Astrocyte (in vitro differentiated cells and primary cell): ENCODE measurements at regions not wholly inside any gene's neighbourhood (a gene's known extent, or its start where the extent isn't known, plus 50 kb on each side); places are given as distances from the start of the nearest gene placed in this dataset.

ENCODE experiments used
- DNase-seq: peaks from one replicate; pipeline ENCODE4 v3.0.0-alpha.2; 2010; ENCODE audit warnings: low read depth
- FAIRE-seq: peaks from 2 replicates; lab custom pipeline; 2011; peaks lifted over from hg19 to GRCh38; lab: Jason Lieb, UNC
- H2AFZ ChIP-seq: 2 replicates; pipeline ENCODE4 v1.6.0; 2012; ENCODE audit warnings: low read depth, low read length, inconsistent platforms
- H3K27ac ChIP-seq: 2 replicates; pipeline ENCODE4 v1.5.1; 2011; ENCODE audit warnings: low read depth, low read length, inconsistent platforms
- H3K27me3 ChIP-seq: 2 replicates; pipeline ENCODE4 v1.6.0; 2011; ENCODE audit warnings: low read length, inconsistent platforms; ENCODE audit not compliant: insufficient read depth
- H3K36me3 ChIP-seq: 2 replicates; pipeline ENCODE4 v1.5.1; 2011; ENCODE audit warnings: low read length, inconsistent platforms; ENCODE audit not compliant: insufficient read depth
- H3K4me1 ChIP-seq: 2 replicates; pipeline ENCODE4 v1.5.1; 2011; ENCODE audit warnings: low read length, inconsistent platforms; ENCODE audit not compliant: insufficient read depth
- H3K4me2 ChIP-seq: 2 replicates; pipeline ENCODE4 v1.6.0; 2012; ENCODE audit warnings: low read length, inconsistent platforms
- H3K4me3 ChIP-seq: 2 replicates; pipeline ENCODE4 v1.5.1; 2011; ENCODE audit warnings: low read depth, mild to moderate bottlenecking, low read length, inconsistent platforms; ENCODE audit not compliant: insufficient read depth
- H3K79me2 ChIP-seq: 2 replicates; pipeline ENCODE4 v1.6.0; 2012; ENCODE audit warnings: mild to moderate bottlenecking, low read length, inconsistent platforms; ENCODE audit not compliant: insufficient read depth
- H3K9ac ChIP-seq: 2 replicates; pipeline ENCODE4 v1.6.0; 2012; ENCODE audit warnings: mild to moderate bottlenecking, low read length, inconsistent platforms
- H3K9me3 ChIP-seq: 2 replicates; pipeline ENCODE4 v1.5.1; 2012; ENCODE audit warnings: low read depth, mild to moderate bottlenecking, low read length, inconsistent platforms; ENCODE audit not compliant: insufficient read depth
- H4K20me1 ChIP-seq: 2 replicates; pipeline ENCODE4 v1.6.0; 2012; ENCODE audit warnings: low read length, inconsistent platforms; ENCODE audit not compliant: insufficient read depth
- H3K27ac Mint-ChIP-seq: one replicate; pipeline ENCODE4 v1.8.0; 2021; ENCODE audit warnings: mild to moderate bottlenecking, mixed read lengths; ENCODE audit not compliant: unreplicated experiment
- H3K27me3 Mint-ChIP-seq: one replicate; pipeline ENCODE4 v1.8.0; 2021; ENCODE audit warnings: low read depth, mixed read lengths; ENCODE audit not compliant: unreplicated experiment
- H3K36me3 Mint-ChIP-seq: one replicate; pipeline ENCODE4 v1.8.0; 2021; ENCODE audit warnings: low read depth, mixed read lengths; ENCODE audit not compliant: unreplicated experiment
- H3K4me1 Mint-ChIP-seq: one replicate; pipeline ENCODE4 v1.8.0; 2021; ENCODE audit warnings: low read depth, mixed read lengths; ENCODE audit not compliant: unreplicated experiment
- H3K4me3 Mint-ChIP-seq: one replicate; pipeline ENCODE4 v1.8.0; 2021; ENCODE audit warnings: mild to moderate bottlenecking, moderate library complexity, mixed read lengths; ENCODE audit not compliant: unreplicated experiment
- H3K9me3 Mint-ChIP-seq: one replicate; pipeline ENCODE4 v1.8.0; 2021; ENCODE audit warnings: mild to moderate bottlenecking, mixed read lengths; ENCODE audit not compliant: unreplicated experiment
- EZH2 ChIP-seq: IDR thresholded peaks from 2 replicates; pipeline ENCODE4 v1.6.1; 2012; ENCODE audit warnings: mild to moderate bottlenecking, low read length, inconsistent platforms; ENCODE audit not compliant: insufficient read depth
- TF ChIP-seq, protein P1 (sequence below): IDR thresholded peaks from 2 replicates; pipeline ENCODE4 v1.5.1; 2011; ENCODE audit warnings: low read depth, mild to moderate bottlenecking, inconsistent platforms, low read length, moderate library complexity; ENCODE audit not compliant: insufficient read depth

DNA sequence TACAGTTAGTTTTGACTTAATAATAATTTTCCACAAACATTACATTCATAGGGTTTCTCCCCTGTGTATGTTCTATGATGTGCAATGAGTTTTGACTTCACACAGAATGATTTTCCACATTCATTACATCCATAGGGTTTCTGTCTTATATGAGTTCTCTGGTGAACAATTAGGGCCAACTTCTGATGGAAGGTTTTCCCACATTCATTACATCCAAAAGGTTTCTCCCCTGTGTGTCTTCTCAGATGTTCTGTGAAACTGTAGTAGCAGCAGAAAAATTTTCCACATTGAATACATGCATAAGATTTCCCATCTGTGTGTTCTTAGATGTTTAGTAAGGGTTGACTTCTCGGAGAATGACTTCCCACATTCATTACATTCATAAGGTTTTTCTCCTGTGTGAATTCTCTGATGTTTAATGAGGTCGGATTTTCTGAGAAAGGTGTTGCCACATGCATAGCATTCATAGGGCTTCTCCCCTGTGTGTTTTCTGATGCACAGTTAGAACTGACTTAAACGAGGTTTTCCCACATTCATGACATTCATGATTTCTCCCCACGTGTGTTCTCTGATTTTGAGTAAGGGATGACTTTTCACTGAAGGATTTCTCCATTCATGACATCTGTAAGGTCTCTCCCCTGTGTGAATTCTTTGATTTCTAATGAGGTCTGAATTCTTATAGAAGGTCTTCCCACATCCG, 118.5 kb downstream of the ZNF33B start:
- Histone ChIP-seq H3K36me3 (no peaks in the 10 kb centered on the region), H2AFZ (no peak overlapping the region), H3K27me3 (no peaks in the 10 kb centered on the region), H3K27ac (no peak overlapping the region), H3K9me3 (peaks cover 35% of the 10 kb centered on the region), H4K20me1 (no peaks in the 10 kb centered on the region), H3K4me1 (no peaks in the 10 kb centered on the region), H3K4me3 (no peak overlapping the region), H3K79me2 (no peaks in the 10 kb centered on the region), H3K4me2 (no peak overlapping the region), H3K9ac (no peak overlapping the region)
- FAIRE-seq, result no peak
- H3K9me3 Mint-ChIP-seq, result peaks cover 56% of the 10 kb centered on the region
- peaks cover 49% of the 10 kb centered on the region for H3K36me3 Mint-ChIP-seq
- H3K27ac Mint-ChIP-seq, result no peak overlapping the region
- DNase-seq, result peak; percentile 4
- TF ChIP-seq, protein P1, sequence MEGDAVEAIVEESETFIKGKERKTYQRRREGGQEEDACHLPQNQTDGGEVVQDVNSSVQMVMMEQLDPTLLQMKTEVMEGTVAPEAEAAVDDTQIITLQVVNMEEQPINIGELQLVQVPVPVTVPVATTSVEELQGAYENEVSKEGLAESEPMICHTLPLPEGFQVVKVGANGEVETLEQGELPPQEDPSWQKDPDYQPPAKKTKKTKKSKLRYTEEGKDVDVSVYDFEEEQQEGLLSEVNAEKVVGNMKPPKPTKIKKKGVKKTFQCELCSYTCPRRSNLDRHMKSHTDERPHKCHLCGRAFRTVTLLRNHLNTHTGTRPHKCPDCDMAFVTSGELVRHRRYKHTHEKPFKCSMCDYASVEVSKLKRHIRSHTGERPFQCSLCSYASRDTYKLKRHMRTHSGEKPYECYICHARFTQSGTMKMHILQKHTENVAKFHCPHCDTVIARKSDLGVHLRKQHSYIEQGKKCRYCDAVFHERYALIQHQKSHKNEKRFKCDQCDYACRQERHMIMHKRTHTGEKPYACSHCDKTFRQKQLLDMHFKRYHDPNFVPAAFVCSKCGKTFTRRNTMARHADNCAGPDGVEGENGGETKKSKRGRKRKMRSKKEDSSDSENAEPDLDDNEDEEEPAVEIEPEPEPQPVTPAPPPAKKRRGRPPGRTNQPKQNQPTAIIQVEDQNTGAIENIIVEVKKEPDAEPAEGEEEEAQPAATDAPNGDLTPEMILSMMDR, result no peak
- TF ChIP-seq EZH2, result no peak
- no peaks in the 10 kb centered on the region for H3K4me1 Mint-ChIP-seq
- H3K27me3 Mint-ChIP-seq, result no peaks in the 10 kb centered on the region
- H3K4me3 Mint-ChIP-seq, result no peak overlapping the region

DNA sequence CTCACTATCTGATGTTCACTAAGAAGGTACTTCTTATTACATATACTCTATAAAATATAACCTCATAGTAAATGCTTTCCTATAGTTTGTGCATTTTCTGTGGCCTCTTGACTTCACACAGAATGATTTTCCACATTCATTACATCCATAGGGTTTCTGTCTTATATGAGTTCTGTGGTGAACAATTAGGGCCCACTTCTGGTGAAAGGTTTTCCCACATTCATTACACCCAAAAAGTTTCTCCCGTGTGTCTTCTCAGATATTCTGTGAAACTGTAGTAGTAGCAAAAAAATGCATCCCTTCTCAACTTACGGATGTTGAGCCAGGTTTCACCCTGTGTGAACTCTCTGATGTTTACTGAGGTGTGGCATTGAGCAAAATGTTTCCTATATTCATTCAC, 119.3 kb downstream of the ZNF33B start:
- no peak overlapping the region for H3K4me2 ChIP-seq
- H3K27me3 Mint-ChIP-seq, result no peaks in the 10 kb centered on the region
- H3K36me3 ChIP-seq, result no peaks in the 10 kb centered on the region
- TF ChIP-seq EZH2, result no peak
- TF ChIP-seq, protein P1, result no peak
- no peaks in the 10 kb centered on the region for H3K4me1 ChIP-seq
- H3K27me3 ChIP-seq, result no peaks in the 10 kb centered on the region
- H3K9ac ChIP-seq, result no peak overlapping the region
- peaks cover 45% of the 10 kb centered on the region for H3K36me3 Mint-ChIP-seq
- H2AFZ ChIP-seq, result no peak overlapping the region
- H3K9me3 Mint-ChIP-seq, result peaks cover 57% of the 10 kb centered on the region
- H3K79me2 ChIP-seq, result no peaks in the 10 kb centered on the region
- H4K20me1 ChIP-seq, result no peaks in the 10 kb centered on the region
- no peak overlapping the region for H3K4me3 ChIP-seq
- H3K9me3 ChIP-seq, result peaks cover 35% of the 10 kb centered on the region
- FAIRE-seq, result no peak
- H3K27ac Mint-ChIP-seq, result no peak overlapping the region
- no peaks in the 10 kb centered on the region for H3K4me1 Mint-ChIP-seq
- no peak for DNase-seq
- H3K27ac ChIP-seq, result no peak overlapping the region
- H3K4me3 Mint-ChIP-seq, result no peak overlapping the region

DNA sequence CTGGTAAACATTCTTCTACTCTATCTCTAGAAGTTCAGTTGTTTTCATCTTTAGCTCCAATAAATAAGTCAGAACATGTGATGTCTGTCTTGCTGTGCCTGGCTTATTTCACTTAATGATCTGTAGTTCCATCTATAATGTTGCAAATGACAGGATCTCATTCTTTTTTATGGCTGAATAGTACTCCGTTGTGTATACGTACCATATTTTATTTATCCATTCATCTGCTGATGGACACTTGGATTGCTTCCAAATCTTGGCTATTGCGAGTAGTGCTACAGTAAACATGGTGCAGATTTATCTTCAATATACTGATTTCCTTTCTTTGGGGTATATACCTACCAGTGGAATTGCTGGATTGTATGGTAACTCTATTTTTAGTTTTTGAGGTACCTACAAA, 124.4 kb downstream of the ZNF33B start:
- H3K27ac Mint-ChIP-seq, result no peak overlapping the region
- FAIRE-seq (no peak), DNase-seq (no peak)
- H3K9me3 Mint-ChIP-seq, result peaks cover 34% of the 10 kb centered on the region
- H3K79me2 ChIP-seq, result no peaks in the 10 kb centered on the region
- H3K27me3 ChIP-seq, result no peaks in the 10 kb centered on the region
- no peaks in the 10 kb centered on the region for H3K4me1 Mint-ChIP-seq
- H3K27me3 Mint-ChIP-seq, result no peaks in the 10 kb centered on the region
- H3K36me3 ChIP-seq, result no peaks in the 10 kb centered on the region
- TF ChIP-seq EZH2, result no peak
- TF ChIP-seq, protein P1, result no peak
- no peak overlapping the region for H3K9ac ChIP-seq
- H4K20me1 ChIP-seq, result no peaks in the 10 kb centered on the region
- no peak overlapping the region for H3K4me2 ChIP-seq
- H3K4me3 ChIP-seq, result no peak overlapping the region
- no peak overlapping the region for H2AFZ ChIP-seq
- H3K27ac ChIP-seq, result no peak overlapping the region
- H3K4me1 ChIP-seq, result no peaks in the 10 kb centered on the region
- peaks cover 17% of the 10 kb centered on the region for H3K9me3 ChIP-seq
- no peak overlapping the region for H3K4me3 Mint-ChIP-seq
- H3K36me3 Mint-ChIP-seq, result peaks cover 2% of the 10 kb centered on the region
